OCI-M1 (cell line): ENCODE measurements at regions not wholly inside any gene's neighbourhood (a gene's known extent, or its start where the extent isn't known, plus 50 kb on each side); places are given as distances from the start of the nearest gene placed in this dataset.

Experiments used
- DNase-seq: peaks from one replicate; lab custom pipeline; 2025; lab: John Stamatoyannopoulos, UW

DNA sequence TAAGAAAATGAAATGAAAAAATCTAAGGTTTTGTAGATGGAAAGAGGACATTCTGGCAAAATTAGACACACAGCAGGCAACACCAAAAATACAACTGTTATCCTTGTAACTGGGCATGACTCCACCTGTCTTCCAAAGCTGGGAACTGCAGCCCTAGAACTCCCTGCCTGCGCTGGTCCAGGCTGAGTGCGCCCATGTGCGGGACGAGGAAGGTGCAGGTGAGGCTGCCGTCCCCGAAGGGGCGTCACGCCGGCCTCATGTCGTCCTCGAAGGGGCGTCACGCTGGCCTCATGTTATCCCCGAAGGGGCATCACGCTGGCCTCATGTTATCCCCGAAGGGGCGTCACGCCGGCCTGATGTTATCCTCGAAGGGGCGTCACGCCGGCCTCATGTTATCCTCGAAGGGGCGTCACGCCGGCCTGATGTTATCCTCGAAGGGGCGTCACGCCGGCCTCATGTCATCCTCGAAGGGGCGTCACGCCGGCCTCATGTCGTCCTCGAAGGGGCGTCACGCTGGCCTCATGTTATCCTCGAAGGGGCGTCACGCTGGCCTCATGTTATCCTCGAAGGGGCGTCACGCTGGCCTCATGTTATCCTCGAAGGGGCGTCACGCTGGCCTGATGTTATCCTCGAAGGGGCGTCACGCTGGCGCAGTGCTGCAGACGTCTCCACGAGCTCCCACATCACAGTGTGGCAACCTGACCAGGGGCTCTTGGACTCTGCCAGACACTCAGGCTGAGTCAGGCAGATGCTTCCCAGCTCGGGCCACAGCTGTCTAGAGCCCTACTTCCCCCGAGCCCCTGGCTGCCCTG, 100.3 kb upstream of the SALL3 start:
- DNase-seq: peak; percentile 11

- no peak for DNase-seq
These were observed 97.0 kb upstream of the SALL3 start for GRCh38 chr18:78882585-78882984.

DNA sequence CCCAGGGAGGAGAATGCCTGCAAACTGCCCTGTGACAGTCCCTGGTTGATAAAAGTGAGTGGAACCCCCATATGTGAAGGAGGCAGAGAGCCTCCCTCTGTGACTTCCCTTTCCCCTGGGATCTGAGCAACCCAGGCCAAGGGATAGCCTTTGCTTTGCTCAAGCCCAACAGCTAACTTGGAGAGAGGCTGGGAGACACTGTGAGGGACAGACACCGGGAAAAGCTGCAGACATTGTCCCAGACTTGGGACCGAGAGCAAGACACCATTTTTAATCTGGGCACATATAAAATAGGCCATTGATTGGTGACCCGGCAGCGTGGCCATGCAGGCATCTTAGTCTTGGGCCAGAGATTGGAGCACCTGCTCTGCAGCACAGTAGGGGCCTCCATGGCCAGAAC, 96.1 kb upstream of the SALL3 start:
- DNase-seq: no peak

DNA sequence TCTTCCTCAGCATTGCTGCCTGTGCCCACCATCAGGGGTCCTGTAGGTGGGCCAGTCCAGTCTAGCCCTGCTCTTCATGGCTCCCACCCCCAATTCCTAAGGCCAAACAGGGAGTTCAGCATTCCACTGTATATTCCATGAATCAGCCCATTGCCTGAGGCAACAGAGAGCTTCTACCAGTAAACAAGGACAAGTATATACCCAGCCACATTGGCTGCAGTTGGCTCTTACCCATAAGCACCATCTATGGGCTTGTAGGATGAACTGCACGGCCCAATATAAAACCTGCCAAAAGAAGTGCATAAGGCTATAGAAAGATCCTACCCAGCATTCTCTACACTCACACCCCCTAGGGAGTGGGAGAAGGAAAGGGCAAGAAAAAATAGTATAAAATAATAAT, 95.1 kb upstream of the SALL3 start:
- no peak for DNase-seq

DNA sequence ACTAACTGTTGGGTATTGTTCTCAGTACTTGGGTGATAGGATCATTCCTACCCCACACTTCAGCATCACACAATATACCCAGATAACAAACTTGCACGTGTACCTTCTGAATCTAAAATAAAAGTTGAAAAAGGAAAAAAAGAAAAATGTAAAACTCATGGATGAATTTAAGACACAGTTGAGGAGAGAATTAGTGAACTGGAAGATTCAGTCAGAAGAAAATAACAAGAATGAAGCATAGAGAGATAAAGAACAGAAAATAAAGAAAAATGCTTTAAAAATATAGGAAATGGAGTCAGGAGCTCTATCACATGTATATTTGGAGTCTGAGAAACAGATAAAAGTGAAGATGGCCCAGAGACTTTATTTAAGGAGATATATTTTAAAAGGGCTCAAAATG, 90.4 kb upstream of the SALL3 start:
- no peak for DNase-seq

DNA sequence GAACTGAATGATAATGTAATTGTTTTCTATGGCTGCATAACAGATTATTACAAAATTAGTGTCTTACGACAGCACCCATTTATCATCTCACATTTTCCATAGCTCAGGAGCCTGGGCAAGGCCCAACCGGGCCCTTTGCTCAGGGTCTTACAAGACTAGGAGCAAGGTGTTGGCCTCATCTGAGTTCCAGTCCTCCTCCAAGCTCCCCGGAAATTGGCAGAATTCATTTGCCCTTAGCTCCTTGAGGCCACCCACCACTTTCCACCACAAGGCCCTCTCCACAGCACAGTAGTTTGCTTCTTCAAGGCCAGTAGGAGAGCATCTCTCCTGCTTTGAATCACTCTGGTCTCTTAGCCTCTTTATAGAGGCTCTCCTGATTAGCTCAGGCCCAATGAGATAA, 89.2 kb upstream of the SALL3 start:
- no peak for DNase-seq

- no peak for DNase-seq
These were observed 88.3 kb upstream of the SALL3 start for GRCh38 chr18:78891185-78891762.

- DNase-seq: no peak
These were observed 87.4 kb upstream of the SALL3 start for GRCh38 chr18:78892177-78892576.

DNA sequence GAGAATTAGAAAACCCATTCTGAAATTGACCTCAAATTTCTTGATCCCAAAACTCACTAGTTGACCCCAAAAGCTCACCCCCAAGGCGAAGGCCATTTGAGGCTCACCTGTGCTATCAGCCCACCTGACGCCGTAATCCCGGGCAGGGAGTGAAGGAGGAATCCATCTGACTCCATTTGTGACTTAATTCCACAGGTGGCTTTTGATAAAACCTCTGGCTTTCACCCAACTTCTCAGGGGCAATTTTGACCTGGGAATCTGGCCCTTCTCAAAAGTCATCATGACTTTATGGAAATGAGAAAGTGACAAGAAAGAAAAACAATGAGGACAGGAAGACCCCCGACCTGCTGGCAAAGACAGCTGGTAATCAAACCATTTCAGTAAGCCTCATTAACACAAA, 86.9 kb upstream of the SALL3 start:
- no peak for DNase-seq

DNA sequence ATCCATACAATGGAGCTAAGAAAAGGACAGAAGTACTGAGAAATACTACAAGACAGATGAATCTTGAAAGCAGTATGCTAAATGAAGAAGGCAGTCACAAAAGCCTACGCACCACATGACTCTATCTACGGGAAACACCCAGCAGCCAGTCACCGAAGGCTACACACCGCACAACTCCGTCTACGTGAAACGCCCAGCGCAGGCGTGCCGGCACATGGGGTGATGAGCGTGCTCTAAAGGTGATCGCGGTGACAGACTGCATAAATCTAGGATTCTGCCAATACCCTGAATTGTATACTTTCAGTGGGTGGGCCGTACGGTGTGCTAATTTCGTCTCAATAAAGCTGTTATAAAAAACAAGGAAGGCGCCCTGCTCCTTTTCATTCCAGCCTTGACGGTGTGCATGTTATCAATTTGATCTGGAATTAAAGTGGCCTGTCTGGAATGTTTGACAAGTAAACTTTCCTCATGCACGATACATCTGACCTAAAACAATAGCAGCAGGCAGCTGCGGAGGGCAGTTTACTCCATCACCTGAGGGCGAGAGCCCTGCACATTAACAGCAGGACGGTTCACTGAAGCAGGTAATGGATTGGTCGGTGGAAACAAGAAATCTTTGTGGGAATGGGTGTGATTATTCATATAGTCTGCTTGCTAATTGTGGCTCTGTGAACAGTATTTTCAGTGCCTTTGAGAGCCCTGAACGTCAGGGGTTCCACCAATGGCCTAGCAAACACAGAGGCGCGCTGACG, 86.2 kb upstream of the SALL3 start:
- DNase-seq: no peak

- DNase-seq: no peak
These were observed 85.6 kb upstream of the SALL3 start for GRCh38 chr18:78894033-78894305.

DNA sequence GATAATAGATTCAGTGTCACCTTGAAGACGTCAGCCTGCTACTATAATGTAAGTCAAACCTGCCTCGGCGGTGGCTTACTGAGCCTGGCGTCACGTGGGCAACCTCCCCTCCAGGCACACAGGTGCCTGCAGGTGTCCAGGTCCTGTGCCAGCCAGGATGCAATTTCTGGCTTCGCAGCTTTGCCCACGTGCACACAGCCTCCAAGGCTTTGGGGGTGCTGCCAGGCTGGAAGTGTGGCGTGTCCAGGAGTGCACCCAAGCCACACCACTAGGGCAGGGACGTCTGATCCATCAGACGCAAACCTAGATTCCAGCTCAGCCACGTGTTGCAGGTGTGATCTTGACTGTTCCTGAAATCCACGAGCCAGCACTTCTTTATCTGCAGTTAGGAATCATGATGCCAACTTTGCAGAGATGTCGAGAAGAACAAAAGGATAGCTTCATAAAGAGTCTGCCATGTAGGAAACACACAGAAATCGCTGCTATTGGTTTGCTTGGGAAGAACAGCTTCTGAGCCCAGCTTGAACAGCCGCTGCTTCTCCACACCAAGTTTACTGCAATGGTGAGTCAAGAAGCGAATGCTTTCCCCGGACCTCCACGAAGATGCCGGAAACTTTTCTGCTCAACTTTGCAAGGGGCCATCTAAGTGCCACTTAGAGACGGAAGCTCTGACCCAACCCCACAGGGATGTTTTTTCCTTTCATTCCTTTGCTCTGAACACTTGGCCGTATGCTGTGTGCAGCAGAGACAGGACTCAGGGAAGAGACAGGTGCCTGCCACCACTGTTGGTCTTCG, 84.2 kb upstream of the SALL3 start:
- no peak for DNase-seq

GRCh38 chr18:78896111-78896905, 83.3 kb upstream of the SALL3 start:
- no peak for DNase-seq

GRCh38 chr18:78898066-78898465, 81.6 kb upstream of the SALL3 start:
- DNase-seq: no peak

DNA sequence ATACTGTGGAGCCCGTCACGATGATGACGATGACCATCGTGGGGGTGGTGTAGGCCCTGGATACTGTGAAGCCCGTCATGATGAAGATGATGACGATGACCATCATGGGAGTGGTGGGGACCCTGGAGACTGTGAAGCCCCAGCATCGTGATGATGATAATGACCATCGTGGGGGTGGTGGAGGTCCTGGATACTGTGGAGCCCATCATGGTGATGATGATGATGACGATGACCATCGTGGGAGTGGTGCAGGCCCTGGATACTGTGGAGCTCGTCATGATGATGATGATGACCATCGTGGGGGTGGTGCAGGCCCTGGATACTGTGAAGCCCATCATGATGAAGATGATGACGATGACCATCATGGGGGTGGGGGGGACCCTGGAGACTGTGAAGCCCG, 81.0 kb upstream of the SALL3 start:
- DNase-seq: no peak

DNA sequence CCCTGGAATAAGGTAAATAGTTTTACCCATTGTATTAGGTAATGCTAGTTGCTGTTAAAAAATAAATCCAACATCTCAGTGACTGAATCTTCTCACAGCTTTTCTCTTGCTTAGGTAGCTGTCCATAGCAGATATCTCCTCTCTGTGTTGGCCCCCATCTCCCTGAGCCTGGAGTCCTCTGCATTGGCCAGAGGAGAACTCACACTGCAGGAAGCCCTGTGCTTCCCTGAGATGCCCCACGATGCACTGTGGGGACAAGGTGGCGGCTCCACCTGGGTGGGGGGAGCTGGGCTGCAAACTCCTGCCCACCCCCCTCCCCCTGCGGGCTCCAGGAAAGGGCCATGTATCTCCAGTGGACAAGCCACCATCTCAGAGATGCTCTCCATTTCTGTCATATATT, 80.4 kb upstream of the SALL3 start:
- no peak for DNase-seq

GRCh38 chr18:78900938-78901909, 78.4 kb upstream of the SALL3 start:
- no peak for DNase-seq

GRCh38 chr18:78901923-78902794, 77.5 kb upstream of the SALL3 start:
- DNase-seq: no peak

DNA sequence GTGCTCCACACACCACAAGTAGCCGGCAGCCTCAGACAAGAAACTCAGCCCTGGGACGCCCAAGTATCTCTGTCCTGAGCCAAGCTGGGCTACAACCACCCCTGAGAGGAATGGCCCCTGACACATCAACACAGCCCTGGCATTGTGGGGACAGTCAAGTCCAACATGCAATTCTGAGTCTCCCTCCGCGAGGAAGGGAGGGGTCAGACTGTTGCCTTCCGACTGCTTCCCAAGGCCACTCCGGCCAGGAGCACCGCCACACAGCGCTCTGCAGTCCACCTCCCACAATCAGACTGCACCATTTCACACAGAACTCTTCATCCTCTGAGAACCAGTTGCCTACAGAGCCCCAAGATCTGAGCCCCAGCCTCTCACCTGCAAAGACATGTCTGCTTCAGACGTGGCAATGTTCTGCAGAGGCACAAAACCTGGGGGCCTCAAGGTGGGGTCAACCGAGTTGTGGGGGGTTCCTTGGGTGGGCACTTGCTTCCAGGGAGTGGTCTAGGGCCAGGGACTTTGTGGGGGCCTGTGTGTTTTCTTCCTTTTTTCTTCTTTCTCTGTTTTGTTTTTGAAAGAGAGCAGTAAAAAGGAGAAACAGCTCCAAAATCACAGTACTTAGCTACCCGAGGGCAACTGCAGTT, 76.7 kb upstream of the SALL3 start:
- no peak for DNase-seq
